Gastrocnemius medialis (tissue), 4 donors: ENCODE measurements at regions not wholly inside any gene's neighbourhood (a gene's known extent, or its start where the extent isn't known, plus 50 kb on each side); places are given as distances from the start of the nearest gene placed in this dataset.
"Not testable (repeated sequence)": the region's sequence is repeated elsewhere in the genome, so short reads cannot be mapped to it uniquely, and the experiment has no call there.

Experiments
- ATAC-seq, 2 donors: fragments of 150-250 bp; one replicate each; pipeline ENCODE4 v1.9.1; 2016
- DNase-seq, 2 donors: peaks; one replicate each; pipeline ENCODE4 v3.0.0-alpha.2; 2019
- H3K27ac ChIP-seq, 4 donors: fragments of 200-600 bp; sonication (generic); 1 replicate in 1 of 4; 2 replicates in 3 of 4; pipeline ENCODE4 v1.5.1; 2016 to 2018; ENCODE audit warnings: mild to moderate bottlenecking in 2 of 4, moderate library complexity in 1 of 4
- H3K27me3 ChIP-seq, 3 donors: fragments of 200-600 bp; sonication (generic) in 2 of 3; 1 replicate in 1 of 3; 2 replicates in 2 of 3; pipeline versions ENCODE4 v1.5.1 to v1.6.0; 2016 to 2019; ENCODE audit warnings: mild to moderate bottlenecking in 1 of 3, moderate library complexity in 1 of 3
- H3K36me3 ChIP-seq, 2 donors: fragments of 200-600 bp; sonication (generic) in 1 of 2; one replicate each; pipeline ENCODE4 v1.5.1; 2017 to 2018
- H3K4me1 ChIP-seq, 2 donors: fragments of 200-600 bp; sonication (generic) in 1 of 2; one replicate each; pipeline ENCODE4 v1.5.1; 2016 to 2017; ENCODE audit warnings: mild to moderate bottlenecking in 2 of 2
- H3K4me3 ChIP-seq, 4 donors: fragments of 200-600 bp; sonication (generic) in 3 of 4; 1 replicate in 1 of 4; 2 replicates in 3 of 4; pipeline ENCODE4 v1.5.1; 2016 to 2019; ENCODE audit warnings: mild to moderate bottlenecking in 2 of 4
- H3K9me3 ChIP-seq, 3 donors: fragments of 200-600 bp; sonication (generic) in 2 of 3; 1 replicate in 1 of 3; 2 replicates in 2 of 3; pipeline ENCODE4 v1.5.1; 2016 to 2019
- POLR2A ChIP-seq, 2 donors: fragments of 450-650 bp; IDR thresholded peaks; one replicate each; pipeline ENCODE4 v1.6.1; 2017; ENCODE audit warnings: antibody characterized with exemption in 2 of 2, mild to moderate bottlenecking in 2 of 2, moderate library complexity in 2 of 2
- in situ Hi-C, 4 donors: fragments of 200-750 bp; cut with MboI; loops; one replicate each; pipeline versions ENCODE4 v1.15.0 to v1.8.0; 2017; ENCODE audit warnings: low sequenced_read_pairs in 4 of 4
- intact Hi-C: fragments of 100-400 bp; cut with DNase I; formaldehyde crosslinking; loops from one replicate; pipeline ENCODE4 v1.15.1; 2023; ENCODE audit warnings: low total_unique reads
- TF ChIP-seq, protein P1 (sequence below), 5 experiments: fragments of 450-650 bp in 3 of 5; fragments of 200-600 bp in 2 of 5; sonication (generic) in 2 of 5; IDR thresholded peaks in 4 of 5; conservative IDR thresholded peaks in 1 of 5; 1 replicate in 4 of 5; 2 replicates in 1 of 5; pipeline ENCODE4 v1.5.1; 2016 to 2019; ENCODE audit warnings: antibody characterized with exemption in 5 of 5, mild to moderate bottlenecking in 3 of 5, moderate library complexity in 3 of 5

DNA sequence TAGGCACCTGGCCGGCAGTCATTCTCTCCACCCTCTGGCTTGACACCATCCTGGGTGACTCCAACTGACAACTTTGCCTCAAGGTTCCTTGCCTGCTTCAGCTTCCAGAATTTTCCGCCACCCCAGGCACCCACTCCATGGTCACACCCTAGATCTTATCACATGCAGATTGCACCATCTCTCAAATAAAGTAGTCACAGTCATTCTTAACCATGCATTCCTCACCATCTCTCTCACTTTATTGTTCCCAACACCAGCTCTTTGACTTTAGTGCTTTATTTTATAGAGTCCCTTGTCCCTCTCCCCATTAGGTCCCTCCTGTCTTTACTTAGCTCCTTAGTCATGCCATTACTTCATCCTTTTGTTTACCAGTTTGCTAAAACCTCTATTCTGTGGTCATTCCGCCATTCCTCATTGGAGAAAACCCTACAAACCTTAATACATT, 351.7 kb downstream of the SPRY2 start:
- intact Hi-C loops (no loop called here), in situ Hi-C loops (no loop called here)
- no peaks in the 10 kb centered on the region for H3K36me3 ChIP-seq
- no peak for ATAC-seq
- no peaks in the 10 kb centered on the region for H3K9me3 ChIP-seq
- H3K4me3 ChIP-seq: no peak overlapping the region
- H3K27me3 ChIP-seq: no peaks in the 10 kb centered on the region
- TF ChIP-seq, protein P1, sequence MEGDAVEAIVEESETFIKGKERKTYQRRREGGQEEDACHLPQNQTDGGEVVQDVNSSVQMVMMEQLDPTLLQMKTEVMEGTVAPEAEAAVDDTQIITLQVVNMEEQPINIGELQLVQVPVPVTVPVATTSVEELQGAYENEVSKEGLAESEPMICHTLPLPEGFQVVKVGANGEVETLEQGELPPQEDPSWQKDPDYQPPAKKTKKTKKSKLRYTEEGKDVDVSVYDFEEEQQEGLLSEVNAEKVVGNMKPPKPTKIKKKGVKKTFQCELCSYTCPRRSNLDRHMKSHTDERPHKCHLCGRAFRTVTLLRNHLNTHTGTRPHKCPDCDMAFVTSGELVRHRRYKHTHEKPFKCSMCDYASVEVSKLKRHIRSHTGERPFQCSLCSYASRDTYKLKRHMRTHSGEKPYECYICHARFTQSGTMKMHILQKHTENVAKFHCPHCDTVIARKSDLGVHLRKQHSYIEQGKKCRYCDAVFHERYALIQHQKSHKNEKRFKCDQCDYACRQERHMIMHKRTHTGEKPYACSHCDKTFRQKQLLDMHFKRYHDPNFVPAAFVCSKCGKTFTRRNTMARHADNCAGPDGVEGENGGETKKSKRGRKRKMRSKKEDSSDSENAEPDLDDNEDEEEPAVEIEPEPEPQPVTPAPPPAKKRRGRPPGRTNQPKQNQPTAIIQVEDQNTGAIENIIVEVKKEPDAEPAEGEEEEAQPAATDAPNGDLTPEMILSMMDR (IDR thresholded peaks at IDR 0.05 in 4 of 5, conservative IDR thresholded peaks at IDR 0.05 in 1 of 5): no peak
- TF ChIP-seq POLR2A (IDR thresholded peaks at IDR 0.05): no peak
- H3K27ac ChIP-seq: no peak overlapping the region
- H3K4me1 ChIP-seq: no peaks in the 10 kb centered on the region
- DNase-seq: no peak

DNA sequence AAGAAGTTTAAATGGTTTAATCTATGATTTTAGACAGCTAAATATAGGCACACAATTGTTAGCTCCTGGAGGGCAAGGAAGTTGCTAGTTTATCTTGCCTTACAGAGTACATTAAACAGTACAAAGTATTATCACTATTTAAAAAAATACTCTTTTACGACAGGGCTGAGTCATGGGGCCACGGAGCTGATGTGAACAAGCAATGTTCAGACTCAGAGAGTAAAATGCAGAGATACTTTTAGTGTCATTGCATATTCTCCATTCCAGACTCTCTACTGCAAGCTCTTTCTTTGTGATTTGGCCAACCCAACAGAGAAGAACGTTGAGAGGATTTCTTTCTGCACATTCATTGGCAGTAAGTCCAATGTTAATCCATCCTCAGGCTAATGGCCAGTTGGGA, 352.4 kb downstream of the SPRY2 start:
- H3K9me3 ChIP-seq: no peaks in the 10 kb centered on the region
- DNase-seq (no peak), ATAC-seq (no peak)
- TF ChIP-seq POLR2A (IDR thresholded peaks at IDR 0.05): no peak
- TF ChIP-seq, protein P1 (IDR thresholded peaks at IDR 0.05 in 4 of 5, conservative IDR thresholded peaks at IDR 0.05 in 1 of 5): no peak
- no peak overlapping the region for H3K27ac ChIP-seq
- no peaks in the 10 kb centered on the region for H3K4me1 ChIP-seq
- H3K4me3 ChIP-seq: no peak overlapping the region
- intact Hi-C loops (no loop called here), in situ Hi-C loops (no loop called here)
- no peaks in the 10 kb centered on the region for H3K27me3 ChIP-seq
- H3K36me3 ChIP-seq: no peaks in the 10 kb centered on the region

DNA sequence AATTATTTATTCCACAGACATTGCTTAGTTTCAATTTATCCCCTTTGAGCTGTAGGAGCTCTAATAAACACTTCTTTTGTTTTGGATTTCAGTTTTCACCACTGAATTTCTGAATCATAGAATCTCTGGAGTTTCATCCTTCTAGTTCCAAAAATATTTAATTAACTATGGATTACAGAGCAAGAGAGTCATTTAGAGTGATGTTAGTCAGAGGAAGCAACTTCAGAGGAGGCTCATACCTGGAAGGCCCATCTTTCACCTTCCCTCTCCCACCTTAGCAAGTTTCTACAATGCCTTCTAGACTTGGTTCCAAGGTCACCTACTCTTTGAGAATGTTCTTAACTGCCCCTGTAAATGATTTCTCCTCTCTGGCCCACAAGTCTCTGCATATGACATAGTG, 353.2 kb downstream of the SPRY2 start:
- intact Hi-C loops (no loop called here), in situ Hi-C loops (no loop called here)
- no peaks in the 10 kb centered on the region for H3K4me1 ChIP-seq
- H3K9me3 ChIP-seq: no peaks in the 10 kb centered on the region
- H3K27me3 ChIP-seq: no peaks in the 10 kb centered on the region
- H3K27ac ChIP-seq: no peak overlapping the region
- TF ChIP-seq, protein P1 (IDR thresholded peaks at IDR 0.05 in 4 of 5, conservative IDR thresholded peaks at IDR 0.05 in 1 of 5): no peak
- TF ChIP-seq POLR2A (IDR thresholded peaks at IDR 0.05): no peak
- ATAC-seq (no peak), DNase-seq (no peak)
- H3K36me3 ChIP-seq: no peaks in the 10 kb centered on the region
- H3K4me3 ChIP-seq: no peak overlapping the region

GRCh38 chr13:79987323-79987722, 353.6 kb downstream of the SPRY2 start:
- DNase-seq: no peak
- intact Hi-C loops: no loop called here
- H3K27ac ChIP-seq: no peak overlapping the region
- H3K27me3 ChIP-seq: no peaks in the 10 kb centered on the region
- H3K4me3 ChIP-seq: no peak overlapping the region
- TF ChIP-seq, protein P1 (IDR thresholded peaks at IDR 0.05 in 4 of 5, conservative IDR thresholded peaks at IDR 0.05 in 1 of 5): no peak
- TF ChIP-seq POLR2A (IDR thresholded peaks at IDR 0.05): no peak
- H3K9me3 ChIP-seq: no peaks in the 10 kb centered on the region
- ATAC-seq: no peak
- H3K4me1 ChIP-seq: no peaks in the 10 kb centered on the region
- in situ Hi-C loops: no loop called here
- no peaks in the 10 kb centered on the region for H3K36me3 ChIP-seq

GRCh38 chr13:79986890-79987289, 354.0 kb downstream of the SPRY2 start:
- in situ Hi-C loops: no loop called here
- no peaks in the 10 kb centered on the region for H3K27me3 ChIP-seq
- H3K4me1 ChIP-seq: no peaks in the 10 kb centered on the region
- DNase-seq: no peak
- H3K36me3 ChIP-seq: no peaks in the 10 kb centered on the region
- ATAC-seq: no peak
- H3K9me3 ChIP-seq: no peaks in the 10 kb centered on the region
- no peak overlapping the region for H3K27ac ChIP-seq
- intact Hi-C loops: no loop called here
- TF ChIP-seq POLR2A (IDR thresholded peaks at IDR 0.05): no peak
- TF ChIP-seq, protein P1 (IDR thresholded peaks at IDR 0.05 in 4 of 5, conservative IDR thresholded peaks at IDR 0.05 in 1 of 5): no peak
- no peak overlapping the region for H3K4me3 ChIP-seq

DNA sequence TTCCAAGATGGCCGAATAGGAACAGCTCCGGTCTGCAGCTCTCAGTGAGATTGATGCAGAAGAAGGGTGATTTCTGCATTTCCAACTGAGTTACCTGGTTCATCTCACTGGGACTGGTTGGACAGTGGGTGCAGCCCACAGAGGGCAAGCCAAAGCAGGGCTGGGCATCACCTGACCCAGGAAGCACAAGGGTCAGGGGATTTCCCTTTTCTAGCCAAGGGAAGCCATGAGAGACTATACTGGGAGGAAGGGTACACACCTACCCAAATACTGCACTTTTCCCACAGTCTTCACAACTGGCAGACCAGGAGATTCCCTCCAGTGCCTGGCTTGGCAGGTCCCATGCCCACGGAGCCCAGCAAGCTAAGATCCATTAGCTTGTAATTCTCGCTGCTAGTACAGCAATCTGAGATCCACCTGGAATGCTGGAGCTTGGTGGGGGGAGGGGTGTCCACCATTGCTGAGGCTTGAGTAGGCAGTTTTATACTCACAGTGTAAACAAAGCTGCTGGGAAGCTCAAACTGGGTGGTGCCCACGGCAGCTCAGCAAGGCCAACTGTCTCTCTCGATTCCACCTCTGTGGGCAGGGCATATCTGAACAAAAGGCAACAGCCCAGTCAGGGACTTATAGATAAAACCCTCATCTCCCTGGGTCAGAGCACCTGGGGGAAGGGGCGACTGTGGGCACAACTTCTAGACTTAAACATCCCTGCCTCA, 365.8 kb downstream of the SPRY2 start:
- H3K4me3 ChIP-seq, in situ Hi-C loops, H3K27me3 ChIP-seq, H3K27ac ChIP-seq, H3K9me3 ChIP-seq, intact Hi-C loops, ATAC-seq, DNase-seq, H3K36me3 ChIP-seq, H3K4me1 ChIP-seq: not testable (repeated sequence)
